ENCODE measurements at regions not wholly inside any gene's neighbourhood (a gene's known extent, or its start where the extent isn't known, plus 50 kb on each side); places are given as distances from the start of the nearest gene placed in this dataset.

DNA sequence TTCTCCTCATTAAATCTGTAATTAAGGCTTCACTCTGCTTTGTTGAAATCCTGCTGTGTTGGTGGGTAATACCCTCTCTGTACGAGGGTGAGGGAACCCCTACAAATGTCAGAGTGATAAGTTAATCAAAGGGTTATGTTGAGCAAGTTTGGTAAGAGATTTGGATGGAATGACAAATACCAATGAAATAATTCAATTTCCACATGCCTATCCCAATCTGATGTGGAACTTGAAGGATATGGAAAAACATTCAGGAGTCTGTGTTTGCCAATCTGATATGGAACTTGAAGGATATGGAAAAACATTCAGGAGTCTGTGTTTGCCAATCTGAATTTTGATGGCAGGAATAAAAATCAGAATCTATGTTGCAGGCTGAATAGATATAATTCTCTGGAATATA, 910.2 kb downstream of the TUSC7 start:
- H3K4me3 ChIP-seq (ENCODE audit: low read depth, low read length): no peak overlapping the region
- TF ChIP-seq, protein P1, sequence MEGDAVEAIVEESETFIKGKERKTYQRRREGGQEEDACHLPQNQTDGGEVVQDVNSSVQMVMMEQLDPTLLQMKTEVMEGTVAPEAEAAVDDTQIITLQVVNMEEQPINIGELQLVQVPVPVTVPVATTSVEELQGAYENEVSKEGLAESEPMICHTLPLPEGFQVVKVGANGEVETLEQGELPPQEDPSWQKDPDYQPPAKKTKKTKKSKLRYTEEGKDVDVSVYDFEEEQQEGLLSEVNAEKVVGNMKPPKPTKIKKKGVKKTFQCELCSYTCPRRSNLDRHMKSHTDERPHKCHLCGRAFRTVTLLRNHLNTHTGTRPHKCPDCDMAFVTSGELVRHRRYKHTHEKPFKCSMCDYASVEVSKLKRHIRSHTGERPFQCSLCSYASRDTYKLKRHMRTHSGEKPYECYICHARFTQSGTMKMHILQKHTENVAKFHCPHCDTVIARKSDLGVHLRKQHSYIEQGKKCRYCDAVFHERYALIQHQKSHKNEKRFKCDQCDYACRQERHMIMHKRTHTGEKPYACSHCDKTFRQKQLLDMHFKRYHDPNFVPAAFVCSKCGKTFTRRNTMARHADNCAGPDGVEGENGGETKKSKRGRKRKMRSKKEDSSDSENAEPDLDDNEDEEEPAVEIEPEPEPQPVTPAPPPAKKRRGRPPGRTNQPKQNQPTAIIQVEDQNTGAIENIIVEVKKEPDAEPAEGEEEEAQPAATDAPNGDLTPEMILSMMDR (conservative IDR thresholded peaks at IDR 0.05; ENCODE audit: low read depth, low read length): no peak
- no peak for DNase-seq (ENCODE audit: low read depth)

DNA sequence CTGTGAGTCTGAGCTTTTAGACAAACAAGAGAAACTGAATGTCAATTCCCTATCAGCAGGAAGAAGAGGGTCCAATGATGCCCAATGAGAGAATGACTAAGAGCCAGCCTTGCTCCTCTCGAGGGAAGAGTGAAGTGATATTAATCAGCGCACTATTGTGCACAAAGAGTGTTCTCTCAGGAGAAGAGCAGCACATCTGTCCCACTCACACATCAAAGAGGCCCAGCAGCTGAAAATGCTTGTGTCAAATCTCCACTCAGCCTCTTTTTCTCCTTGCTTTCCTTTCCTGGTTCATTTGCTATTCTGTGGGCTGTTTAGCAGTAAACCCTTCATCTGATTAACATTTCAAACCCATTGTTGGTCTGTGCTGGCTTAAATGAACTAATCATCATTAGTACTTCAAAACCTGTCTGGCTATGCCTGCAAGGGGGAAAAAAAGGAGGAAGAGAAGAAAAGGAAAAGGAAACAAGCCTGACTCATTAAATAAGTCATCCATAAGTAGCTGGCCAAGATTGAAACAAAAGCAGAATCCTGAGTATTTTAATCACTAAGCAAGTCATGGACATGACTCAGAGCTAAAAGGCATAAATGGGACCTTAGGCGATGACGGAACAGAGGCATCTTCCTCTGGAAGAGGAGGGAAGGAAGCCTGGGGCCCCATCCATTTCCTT, 912.7 kb downstream of the TUSC7 start:
- DNase-seq (ENCODE audit: low read depth): peak; percentile 71
- TF ChIP-seq, protein P1 (conservative IDR thresholded peaks at IDR 0.05; ENCODE audit: low read depth, low read length): no peak

DNA sequence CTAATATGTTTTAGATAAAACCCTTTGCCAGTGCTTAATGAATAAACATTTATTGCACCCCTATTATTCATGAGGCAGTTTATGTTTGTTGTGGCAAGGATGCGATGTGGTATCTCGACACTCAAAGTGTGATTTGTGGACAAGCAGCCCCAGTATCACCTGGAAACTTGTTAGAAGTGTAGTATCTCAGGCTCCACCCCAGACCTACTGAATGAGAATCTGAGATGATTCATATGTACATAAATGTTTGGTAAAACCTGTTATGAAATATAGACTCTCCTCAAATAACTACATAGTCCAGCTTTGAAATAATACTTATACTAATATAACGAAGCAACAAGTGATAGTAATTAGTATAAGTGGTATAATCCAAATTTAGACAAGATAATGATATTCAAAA, 914.8 kb downstream of the TUSC7 start:
- DNase-seq (ENCODE audit: low read depth): no peak
- TF ChIP-seq, protein P1 (conservative IDR thresholded peaks at IDR 0.05; ENCODE audit: low read depth, low read length): no peak

More for the DNA sequence above, 912.7 kb downstream of the TUSC7 start:
- no peak overlapping the region for H3K4me3 ChIP-seq (ENCODE audit: low read depth, low read length)

DNA sequence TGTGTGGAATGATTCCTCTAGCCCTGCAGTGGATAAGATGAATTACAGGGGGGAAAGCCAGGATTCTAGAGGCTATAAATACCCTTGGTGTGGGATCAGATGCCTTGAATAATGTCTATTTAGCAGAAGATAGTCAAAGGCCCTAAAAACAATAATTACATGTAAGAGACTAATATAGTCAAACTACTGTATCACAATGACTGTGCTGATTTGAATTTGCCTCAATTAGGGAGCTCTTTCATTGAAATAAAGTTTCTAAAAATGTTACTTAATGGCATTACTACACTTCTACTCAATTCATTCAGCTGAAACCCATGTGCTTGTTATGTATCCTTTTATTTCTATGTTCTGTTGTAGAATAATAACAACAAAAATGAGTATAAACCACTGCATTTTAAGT, 915.6 kb downstream of the TUSC7 start:
- TF ChIP-seq, protein P1 (conservative IDR thresholded peaks at IDR 0.05; ENCODE audit: low read depth, low read length): no peak
- H3K4me3 ChIP-seq (ENCODE audit: low read depth, low read length): no peak overlapping the region
- no peak for DNase-seq (ENCODE audit: low read depth)

More for the DNA sequence above, 914.8 kb downstream of the TUSC7 start:
- H3K4me3 ChIP-seq (ENCODE audit: low read depth, low read length): no peak overlapping the region

DNA sequence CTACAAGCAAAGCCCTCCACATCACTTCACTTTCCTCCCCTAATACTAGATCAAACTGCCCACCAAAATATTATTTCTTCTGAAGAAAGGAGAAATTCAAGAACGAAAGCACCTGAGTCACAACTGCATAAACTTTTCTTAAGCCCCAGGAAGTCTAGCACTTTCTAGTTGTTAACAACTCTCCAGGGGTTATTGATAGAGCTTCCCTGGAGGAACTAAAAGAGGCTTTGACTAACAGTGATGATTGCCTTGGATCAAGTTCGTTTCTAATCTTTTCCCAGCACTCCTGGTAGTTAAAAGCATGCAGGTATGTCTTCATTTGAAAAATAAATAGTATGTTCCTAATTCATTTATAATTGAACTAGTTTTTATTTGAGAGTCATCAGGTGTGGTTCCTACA, 917.0 kb downstream of the TUSC7 start:
- H3K4me3 ChIP-seq (ENCODE audit: low read depth, low read length): no peak overlapping the region
- TF ChIP-seq, protein P1 (conservative IDR thresholded peaks at IDR 0.05; ENCODE audit: low read depth, low read length): no peak
- DNase-seq (ENCODE audit: low read depth): peak; percentile 20

DNA sequence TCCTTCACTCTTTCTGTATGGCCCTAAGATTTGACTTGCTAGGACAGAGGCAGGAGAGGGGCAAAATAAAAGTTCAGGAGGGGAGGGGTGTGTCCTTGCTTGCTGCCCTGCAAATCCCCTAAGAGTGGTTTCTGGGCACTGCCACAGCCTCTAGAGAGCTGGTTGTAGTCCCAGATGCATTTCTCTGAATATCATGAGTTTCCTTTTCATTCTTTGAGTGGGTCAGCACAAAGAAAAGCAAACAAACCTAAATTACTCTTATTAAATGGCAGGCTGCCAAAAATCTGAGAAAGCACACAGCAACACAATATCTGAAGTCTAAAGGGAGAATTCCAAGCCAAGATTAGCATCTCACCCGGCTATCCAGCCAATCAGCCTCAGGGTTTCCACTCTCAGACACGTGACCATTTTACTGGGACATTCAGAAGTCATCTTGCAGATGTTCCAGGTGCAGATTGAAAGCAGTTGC, 919.3 kb downstream of the TUSC7 start:
- TF ChIP-seq, protein P1 (conservative IDR thresholded peaks at IDR 0.05; ENCODE audit: low read depth, low read length): no peak
- peak; percentile 97 for DNase-seq (ENCODE audit: low read depth)
- no peak overlapping the region for H3K4me3 ChIP-seq (ENCODE audit: low read depth, low read length)

DNA sequence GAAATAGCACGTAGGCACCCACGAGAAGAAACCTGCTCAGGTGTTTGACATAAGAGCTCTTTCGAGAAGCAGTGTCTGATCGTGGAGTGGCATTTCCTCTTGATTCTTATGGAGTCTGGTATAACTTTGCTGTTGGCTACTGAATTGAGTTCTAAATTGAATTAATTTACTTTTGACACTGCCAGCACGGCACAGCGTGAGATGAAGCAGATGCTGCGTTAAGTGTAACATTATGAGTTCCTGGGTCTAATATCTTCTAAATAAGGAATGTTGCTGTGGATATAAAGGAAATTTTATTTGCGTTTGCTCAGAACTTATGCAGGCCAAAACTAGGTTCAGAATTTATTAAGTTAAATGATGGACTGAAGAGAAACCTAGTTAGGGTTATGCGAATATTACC, 919.9 kb downstream of the TUSC7 start:
- no peak overlapping the region for H3K4me3 ChIP-seq (ENCODE audit: low read depth, low read length)
- TF ChIP-seq, protein P1 (conservative IDR thresholded peaks at IDR 0.05; ENCODE audit: low read depth, low read length): no peak
- no peak for DNase-seq (ENCODE audit: low read depth)

All from choroid plexus epithelial cell (primary cell).